Left lung (tissue), 4 donors: ENCODE measurements at regions not wholly inside any gene's neighbourhood (a gene's known extent, or its start where the extent isn't known, plus 50 kb on each side); places are given as distances from the start of the nearest gene placed in this dataset.

ENCODE experiments used
- ATAC-seq: fragments of 200-7000 bp; cut with Tn5 transposase; one replicate; pipeline ENCODE4 v1.9.1; 2020; ENCODE audit warnings: moderate library complexity
- DNase-seq, 4 donors: peaks; one replicate each; pipeline ENCODE4 v3.0.0-alpha.2; 2013 to 2020
- H3K27ac ChIP-seq, 2 donors: fragments of 200-600 bp; sonication (generic) in 1 of 2; one replicate each; pipeline versions ENCODE4 v1.5.0 to v1.8.0; 2020 to 2021
- H3K27me3 ChIP-seq, 2 donors: fragments of 200-600 bp; sonication (generic) in 1 of 2; one replicate each; pipeline versions ENCODE4 v1.5.0 to v1.8.0; 2020 to 2021
- H3K36me3 ChIP-seq, 2 donors: fragments of 200-600 bp; sonication (generic) in 1 of 2; one replicate each; pipeline versions ENCODE4 v1.5.0 to v1.8.0; 2020 to 2021
- H3K4me1 ChIP-seq, 2 donors: fragments of 200-600 bp; one replicate each; pipeline ENCODE4 v1.8.0; 2021
- H3K4me3 ChIP-seq, 2 donors: fragments of 200-600 bp; sonication (generic) in 1 of 2; one replicate each; pipeline versions ENCODE4 v1.5.0 to v1.8.0; 2020 to 2021; ENCODE audit warnings: mild to moderate bottlenecking in 1 of 2
- H3K9me3 ChIP-seq, 2 donors: fragments of 200-600 bp; sonication (generic) in 1 of 2; one replicate each; pipeline versions ENCODE4 v1.5.0 to v1.8.0; 2020 to 2021
- CTCF ChIP-seq, 2 donors: fragments of 200-600 bp; sonication (generic) in 1 of 2; IDR thresholded peaks; one replicate each; pipeline versions ENCODE4 v1.5.0 to v1.8.0; 2021; ENCODE audit warnings: antibody characterized with exemption in 2 of 2
- intact Hi-C, 2 donors: fragments of 100-400 bp; cut with DNase I; formaldehyde crosslinking; loops; one replicate each; pipeline versions ENCODE4 v1.11.2 to v1.14.2; 2022
- donor health status: DM: no; HTN: yes; CAD: no.
- donor health status: DM: no; HTN: no; CAD: no.

- no peak for TF ChIP-seq CTCF (IDR thresholded peaks at IDR 0.05)
- ATAC-seq, result no peak
- H3K27ac ChIP-seq, result no peak overlapping the region
- intact Hi-C loops, result no loop called here
- no peaks in the 10 kb centered on the region for H3K36me3 ChIP-seq
- no peak for DNase-seq
- H3K27me3 ChIP-seq, result no peaks in the 10 kb centered on the region
- H3K4me3 ChIP-seq, result no peak overlapping the region
- peaks cover 0 to 30% of the 10 kb centered on the region in 2 donors for H3K9me3 ChIP-seq
- H3K4me1 ChIP-seq, result no peaks in the 10 kb centered on the region
Observed at GRCh38 chr10:44702531-44702930, 208.6 kb upstream of the TMEM72 start.

GRCh38 chr10:44703241-44704155 is 207.6 kb upstream of the TMEM72 start:
- no peaks in the 10 kb centered on the region for H3K4me1 ChIP-seq
- no peak for TF ChIP-seq CTCF (IDR thresholded peaks at IDR 0.05)
- no peaks in the 10 kb centered on the region for H3K36me3 ChIP-seq
- H3K27ac ChIP-seq, result no peak overlapping the region
- intact Hi-C loops, result no loop called here
- ATAC-seq (no peak), DNase-seq (no peak)
- H3K4me3 ChIP-seq, result no peak overlapping the region
- H3K9me3 ChIP-seq, result peaks cover 0 to 30% of the 10 kb centered on the region in 2 donors
- H3K27me3 ChIP-seq, result no peaks in the 10 kb centered on the region

- Histone ChIP-seq H3K4me3 (no peak overlapping the region), H3K9me3 (peaks cover 0 to 30% of the 10 kb centered on the region in 2 donors), H3K27ac (no peak overlapping the region), H3K27me3 (no peaks in the 10 kb centered on the region), H3K36me3 (no peaks in the 10 kb centered on the region), H3K4me1 (no peaks in the 10 kb centered on the region)
- no peak for TF ChIP-seq CTCF (IDR thresholded peaks at IDR 0.05)
- DNase-seq, result no peak
- ATAC-seq, result no peak
- intact Hi-C loops, result no loop called here
Observed at GRCh38 chr10:44704616-44705015, 206.5 kb upstream of the TMEM72 start.

GRCh38 chr10:44706745-44707144 is 204.4 kb upstream of the TMEM72 start:
- ATAC-seq, result peak; percentile 48

More at GRCh38 chr10:44706745-44707144, 204.4 kb upstream of the TMEM72 start:
- no peak for TF ChIP-seq CTCF (IDR thresholded peaks at IDR 0.05)
- Histone ChIP-seq H3K27me3 (no peaks in the 10 kb centered on the region), H3K4me1 (no peaks in the 10 kb centered on the region), H3K27ac (no peak overlapping the region), H3K9me3 (peaks cover 0 to 23% of the 10 kb centered on the region in 2 donors), H3K4me3 (no peak overlapping the region), H3K36me3 (no peaks in the 10 kb centered on the region)
- no peak for DNase-seq
- intact Hi-C loops, result no loop called here
